ENCODE measurements at regions not wholly inside any gene's neighbourhood (a gene's known extent, or its start where the extent isn't known, plus 50 kb on each side); places are given as distances from the start of the nearest gene placed in this dataset.

DNA sequence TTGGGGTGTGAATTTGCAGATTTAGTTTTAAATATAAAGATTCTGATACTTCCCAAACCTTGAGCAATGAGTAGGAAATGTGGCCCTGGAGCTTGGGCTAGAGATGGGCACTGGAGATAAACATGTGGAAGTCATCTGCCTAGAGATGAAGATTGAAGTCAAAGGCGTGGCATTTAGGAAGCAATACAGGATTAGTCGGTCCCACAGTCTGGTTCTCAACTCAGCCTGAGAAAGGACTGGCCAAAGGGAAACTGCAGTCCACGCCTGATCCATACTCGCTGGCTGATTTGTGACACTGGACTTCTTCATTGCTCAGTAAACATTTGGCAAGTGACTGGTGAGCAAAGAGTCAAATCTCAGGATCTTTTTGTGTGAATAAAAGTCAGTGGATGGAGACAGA, 268.2 kb upstream of the ATP2B1 start:
- Mint-ChIP-seq H3K36me3 (ENCODE audit: low read depth) (no peaks in the 10 kb centered on the region), H3K9me3 (no peaks in the 10 kb centered on the region), H3K4me1 (peaks cover 29% of the 10 kb centered on the region), H3K27me3 (ENCODE audit: low read depth) (no peaks in the 10 kb centered on the region), H3K27ac (ENCODE audit: unreplicated experiment) (no peak overlapping the region), H3K4me3 (no peak overlapping the region)
- TF ChIP-seq, protein P1, sequence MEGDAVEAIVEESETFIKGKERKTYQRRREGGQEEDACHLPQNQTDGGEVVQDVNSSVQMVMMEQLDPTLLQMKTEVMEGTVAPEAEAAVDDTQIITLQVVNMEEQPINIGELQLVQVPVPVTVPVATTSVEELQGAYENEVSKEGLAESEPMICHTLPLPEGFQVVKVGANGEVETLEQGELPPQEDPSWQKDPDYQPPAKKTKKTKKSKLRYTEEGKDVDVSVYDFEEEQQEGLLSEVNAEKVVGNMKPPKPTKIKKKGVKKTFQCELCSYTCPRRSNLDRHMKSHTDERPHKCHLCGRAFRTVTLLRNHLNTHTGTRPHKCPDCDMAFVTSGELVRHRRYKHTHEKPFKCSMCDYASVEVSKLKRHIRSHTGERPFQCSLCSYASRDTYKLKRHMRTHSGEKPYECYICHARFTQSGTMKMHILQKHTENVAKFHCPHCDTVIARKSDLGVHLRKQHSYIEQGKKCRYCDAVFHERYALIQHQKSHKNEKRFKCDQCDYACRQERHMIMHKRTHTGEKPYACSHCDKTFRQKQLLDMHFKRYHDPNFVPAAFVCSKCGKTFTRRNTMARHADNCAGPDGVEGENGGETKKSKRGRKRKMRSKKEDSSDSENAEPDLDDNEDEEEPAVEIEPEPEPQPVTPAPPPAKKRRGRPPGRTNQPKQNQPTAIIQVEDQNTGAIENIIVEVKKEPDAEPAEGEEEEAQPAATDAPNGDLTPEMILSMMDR (conservative IDR thresholded peaks at IDR 0.05) = no peak
- no peak for DNase-seq (ENCODE audit: low read depth, low spot score)

DNA sequence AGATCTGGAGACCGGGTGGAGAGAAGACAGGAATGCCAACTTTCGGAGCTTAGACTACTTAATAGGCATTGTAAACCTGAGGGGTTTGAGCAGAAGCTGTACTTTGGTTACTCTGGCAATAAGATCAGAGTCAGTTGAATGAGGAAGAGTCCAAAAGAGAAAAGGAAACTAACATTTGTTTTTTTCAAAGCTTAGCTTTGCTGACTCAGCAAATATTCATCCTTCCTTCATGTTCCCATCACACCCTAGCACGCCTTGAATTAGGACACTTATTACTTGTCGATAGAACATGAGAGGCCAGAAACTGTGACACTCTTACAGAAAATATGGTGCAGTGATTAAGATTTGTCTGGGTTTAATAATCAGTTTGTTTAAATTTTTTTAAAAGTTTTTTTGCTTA, 266.9 kb upstream of the ATP2B1 start:
- TF ChIP-seq, protein P1 (conservative IDR thresholded peaks at IDR 0.05) = no peak
- H3K4me3 Mint-ChIP-seq = no peak overlapping the region
- no peaks in the 10 kb centered on the region for H3K9me3 Mint-ChIP-seq
- DNase-seq (ENCODE audit: low read depth, low spot score) = no peak
- H3K27ac Mint-ChIP-seq (ENCODE audit: unreplicated experiment) = no peak overlapping the region
- no peaks in the 10 kb centered on the region for H3K36me3 Mint-ChIP-seq (ENCODE audit: low read depth)
- peaks cover 26% of the 10 kb centered on the region for H3K4me1 Mint-ChIP-seq
- H3K27me3 Mint-ChIP-seq (ENCODE audit: low read depth) = no peaks in the 10 kb centered on the region

DNA sequence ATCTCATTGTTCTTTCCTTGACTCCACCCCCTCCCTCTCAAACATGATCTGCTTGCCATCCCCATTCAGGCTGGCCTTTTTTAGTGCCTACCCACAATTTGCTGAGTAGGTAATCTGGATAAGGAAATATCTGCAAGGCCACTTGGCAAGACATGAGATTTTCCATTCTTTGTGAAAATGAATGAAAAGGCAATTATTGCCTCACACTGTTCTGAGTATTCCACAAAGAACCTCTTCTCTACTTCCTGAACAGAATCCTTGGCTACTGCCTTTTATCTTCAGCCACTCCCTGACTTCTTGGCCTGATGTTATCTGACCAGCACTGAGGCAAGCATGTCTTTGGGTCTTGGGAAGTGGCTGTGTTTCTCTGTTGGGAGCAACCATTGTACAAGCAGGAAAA, 263.2 kb upstream of the ATP2B1 start:
- H3K36me3 Mint-ChIP-seq (ENCODE audit: low read depth) = no peaks in the 10 kb centered on the region
- H3K9me3 Mint-ChIP-seq = peaks cover 2% of the 10 kb centered on the region
- no peaks in the 10 kb centered on the region for H3K27me3 Mint-ChIP-seq (ENCODE audit: low read depth)
- no peak for DNase-seq (ENCODE audit: low read depth, low spot score)
- no peak overlapping the region for H3K4me3 Mint-ChIP-seq
- peaks cover 18% of the 10 kb centered on the region for H3K4me1 Mint-ChIP-seq
- TF ChIP-seq, protein P1 (conservative IDR thresholded peaks at IDR 0.05) = no peak
- no peak overlapping the region for H3K27ac Mint-ChIP-seq (ENCODE audit: unreplicated experiment)

DNA sequence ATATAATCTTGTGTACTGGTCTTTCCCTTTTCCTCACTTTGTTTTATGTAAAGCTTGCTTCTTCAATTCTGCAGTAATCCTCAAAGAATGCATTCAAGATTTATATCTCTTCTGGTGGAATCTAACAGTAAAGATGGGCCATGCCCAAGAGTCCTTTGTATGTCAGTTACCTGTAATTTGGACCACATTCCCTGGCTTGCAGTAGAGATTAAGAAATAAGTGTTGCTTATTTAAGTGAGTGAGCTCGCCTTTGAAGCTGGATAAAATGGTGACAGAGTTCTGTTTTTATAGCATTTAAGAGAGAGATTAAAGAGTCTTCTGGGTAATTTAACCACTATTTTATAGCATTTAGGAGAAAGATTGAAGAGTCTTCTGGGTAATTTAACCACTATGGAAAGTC, 262.1 kb upstream of the ATP2B1 start:
- H3K4me1 Mint-ChIP-seq = peaks cover 18% of the 10 kb centered on the region
- no peak overlapping the region for H3K4me3 Mint-ChIP-seq
- DNase-seq (ENCODE audit: low read depth, low spot score) = no peak
- peaks cover 2% of the 10 kb centered on the region for H3K9me3 Mint-ChIP-seq
- TF ChIP-seq, protein P1 (conservative IDR thresholded peaks at IDR 0.05) = no peak
- H3K27me3 Mint-ChIP-seq (ENCODE audit: low read depth) = no peaks in the 10 kb centered on the region
- no peaks in the 10 kb centered on the region for H3K36me3 Mint-ChIP-seq (ENCODE audit: low read depth)
- H3K27ac Mint-ChIP-seq (ENCODE audit: unreplicated experiment) = no peak overlapping the region

DNA sequence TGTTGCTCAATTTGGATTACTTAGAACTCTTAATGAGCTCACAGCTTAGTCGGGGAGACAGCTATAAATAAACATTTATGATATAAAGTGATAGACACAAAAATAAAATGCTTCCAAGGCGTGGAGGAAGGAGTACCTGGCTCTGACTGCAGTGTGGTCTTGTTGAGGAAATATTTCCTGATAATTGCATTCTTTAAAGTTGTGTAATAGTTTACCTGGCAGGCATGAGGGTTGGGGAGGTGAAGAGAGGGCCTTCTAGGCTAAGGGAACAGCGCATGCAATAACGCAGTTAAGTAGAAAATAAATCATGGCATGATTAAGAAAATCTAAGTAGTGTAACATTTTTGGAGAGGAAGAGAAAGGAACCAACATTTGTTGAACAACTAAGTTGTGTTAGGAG, 260.5 kb upstream of the ATP2B1 start:
- no peaks in the 10 kb centered on the region for H3K27me3 Mint-ChIP-seq (ENCODE audit: low read depth)
- no peak overlapping the region for H3K4me3 Mint-ChIP-seq
- TF ChIP-seq, protein P1 (conservative IDR thresholded peaks at IDR 0.05) = no peak
- H3K36me3 Mint-ChIP-seq (ENCODE audit: low read depth) = no peaks in the 10 kb centered on the region
- peaks cover 19% of the 10 kb centered on the region for H3K4me1 Mint-ChIP-seq
- no peak overlapping the region for H3K27ac Mint-ChIP-seq (ENCODE audit: unreplicated experiment)
- no peak for DNase-seq (ENCODE audit: low read depth, low spot score)
- peaks cover 2% of the 10 kb centered on the region for H3K9me3 Mint-ChIP-seq
